GM18519 (cell line): ENCODE measurements at regions not wholly inside any gene's neighbourhood (a gene's known extent, or its start where the extent isn't known, plus 50 kb on each side); places are given as distances from the start of the nearest gene placed in this dataset.

Experiments
- ATAC-seq: cut with Tn5 transposase; IDR thresholded peaks from one replicate; pipeline ENCODE4 v1.9.1; 2021; ENCODE audit warnings: mild to moderate bottlenecking, moderate library complexity; ENCODE audit not compliant: unreplicated experiment, low FRiP score

- ATAC-seq = no peak
These were observed 497.8 kb downstream of the HS3ST4 start for GRCh38 chr16:26189536-26189935.

GRCh38 chr16:26194526-26194925 lies 502.8 kb downstream of the HS3ST4 start:
- ATAC-seq = no peak

GRCh38 chr16:26195225-26195624 lies 503.5 kb downstream of the HS3ST4 start:
- no peak for ATAC-seq

GRCh38 chr16:26196310-26196709 lies 504.6 kb downstream of the HS3ST4 start:
- no peak for ATAC-seq

GRCh38 chr16:26196802-26197201 lies 505.0 kb downstream of the HS3ST4 start:
- ATAC-seq = no peak

- ATAC-seq = no peak
These were observed 505.9 kb downstream of the HS3ST4 start for GRCh38 chr16:26197707-26198106.

GRCh38 chr16:26198221-26198620 lies 506.5 kb downstream of the HS3ST4 start:
- no peak for ATAC-seq

GRCh38 chr16:26204138-26204537 lies 512.4 kb downstream of the HS3ST4 start:
- ATAC-seq = no peak

- ATAC-seq = no peak
These were observed 519.8 kb downstream of the HS3ST4 start for GRCh38 chr16:26211542-26211941.

GRCh38 chr16:26212599-26212998 lies 520.8 kb downstream of the HS3ST4 start:
- no peak for ATAC-seq

GRCh38 chr16:26214581-26215174 lies 522.9 kb downstream of the HS3ST4 start:
- no peak for ATAC-seq

GRCh38 chr16:26220894-26221293 lies 529.1 kb downstream of the HS3ST4 start:
- no peak for ATAC-seq

GRCh38 chr16:26231647-26232046 lies 539.9 kb downstream of the HS3ST4 start:
- no peak for ATAC-seq

- no peak for ATAC-seq
These were observed 549.0 kb downstream of the HS3ST4 start for GRCh38 chr16:26240807-26241206.

- ATAC-seq = no peak
These were observed 555.3 kb downstream of the HS3ST4 start for GRCh38 chr16:26247063-26247462.

GRCh38 chr16:26252598-26252997 lies 560.8 kb downstream of the HS3ST4 start:
- no peak for ATAC-seq

- no peak for ATAC-seq
These were observed 569.9 kb downstream of the HS3ST4 start for GRCh38 chr16:26261621-26262020.

- ATAC-seq = no peak
These were observed 571.6 kb downstream of the HS3ST4 start for GRCh38 chr16:26263406-26263805.

GRCh38 chr16:26267641-26268040 lies 575.9 kb downstream of the HS3ST4 start:
- no peak for ATAC-seq

GRCh38 chr16:26269673-26270072 lies 577.9 kb downstream of the HS3ST4 start:
- ATAC-seq = no peak

- ATAC-seq = no peak
These were observed 581.8 kb downstream of the HS3ST4 start for GRCh38 chr16:26273607-26274006.

- ATAC-seq = no peak
These were observed 583.3 kb downstream of the HS3ST4 start for GRCh38 chr16:26275021-26275590.

- no peak for ATAC-seq
These were observed 584.5 kb downstream of the HS3ST4 start for GRCh38 chr16:26276289-26276688.
